ENCODE measurements at regions not wholly inside any gene's neighbourhood (a gene's known extent, or its start where the extent isn't known, plus 50 kb on each side); places are given as distances from the start of the nearest gene placed in this dataset.
"Not testable (repeated sequence)": the region's sequence is repeated elsewhere in the genome, so short reads cannot be mapped to it uniquely, and the experiment has no call there.

DNA sequence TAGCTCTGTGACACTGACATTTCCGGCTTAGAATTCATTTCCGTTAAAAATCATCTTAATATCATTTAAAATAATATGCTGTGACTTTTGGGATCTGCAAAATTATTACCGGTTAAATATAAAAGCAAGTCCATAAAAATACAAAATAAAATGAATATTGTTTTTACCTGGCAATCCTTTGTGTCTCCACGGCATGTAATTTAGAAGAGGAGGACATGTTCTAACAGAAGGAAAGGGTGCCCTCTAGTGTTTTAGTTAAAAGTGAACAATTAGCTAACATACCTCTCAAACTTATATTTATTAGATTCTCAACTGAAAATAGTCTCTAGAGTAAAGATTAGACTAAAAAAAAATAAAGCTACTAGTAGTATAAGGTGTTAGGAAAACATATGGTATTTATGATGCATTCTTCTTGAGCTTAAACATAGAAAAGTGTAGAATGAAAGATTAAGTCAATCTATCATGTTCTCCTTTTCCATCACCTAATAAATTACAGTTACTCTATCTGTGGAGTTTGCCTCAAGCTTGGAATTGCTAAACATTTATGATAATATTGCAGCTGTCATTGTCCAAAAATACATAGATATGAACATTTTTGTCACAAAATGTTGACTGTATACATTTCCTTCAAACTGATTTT is 676.7 kb upstream of the SPRY2 start:
- H3K4me3 ChIP-seq (ENCODE audit: low read depth, low read length) = no peak overlapping the region
- TF ChIP-seq, protein P1, sequence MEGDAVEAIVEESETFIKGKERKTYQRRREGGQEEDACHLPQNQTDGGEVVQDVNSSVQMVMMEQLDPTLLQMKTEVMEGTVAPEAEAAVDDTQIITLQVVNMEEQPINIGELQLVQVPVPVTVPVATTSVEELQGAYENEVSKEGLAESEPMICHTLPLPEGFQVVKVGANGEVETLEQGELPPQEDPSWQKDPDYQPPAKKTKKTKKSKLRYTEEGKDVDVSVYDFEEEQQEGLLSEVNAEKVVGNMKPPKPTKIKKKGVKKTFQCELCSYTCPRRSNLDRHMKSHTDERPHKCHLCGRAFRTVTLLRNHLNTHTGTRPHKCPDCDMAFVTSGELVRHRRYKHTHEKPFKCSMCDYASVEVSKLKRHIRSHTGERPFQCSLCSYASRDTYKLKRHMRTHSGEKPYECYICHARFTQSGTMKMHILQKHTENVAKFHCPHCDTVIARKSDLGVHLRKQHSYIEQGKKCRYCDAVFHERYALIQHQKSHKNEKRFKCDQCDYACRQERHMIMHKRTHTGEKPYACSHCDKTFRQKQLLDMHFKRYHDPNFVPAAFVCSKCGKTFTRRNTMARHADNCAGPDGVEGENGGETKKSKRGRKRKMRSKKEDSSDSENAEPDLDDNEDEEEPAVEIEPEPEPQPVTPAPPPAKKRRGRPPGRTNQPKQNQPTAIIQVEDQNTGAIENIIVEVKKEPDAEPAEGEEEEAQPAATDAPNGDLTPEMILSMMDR (IDR thresholded peaks at IDR 0.05; ENCODE audit: insufficient read depth, low read length, poor library complexity, severe bottlenecking) = peak; percentile 43
- peak; percentile 19 for DNase-seq (ENCODE audit: low read depth)
- H3K36me3 ChIP-seq (ENCODE audit: control insufficient read depth, insufficient read depth, low read length) = no peaks in the 10 kb centered on the region
- H3K27me3 ChIP-seq (ENCODE audit: control insufficient read depth, insufficient read depth, low read length) = no peaks in the 10 kb centered on the region

DNA sequence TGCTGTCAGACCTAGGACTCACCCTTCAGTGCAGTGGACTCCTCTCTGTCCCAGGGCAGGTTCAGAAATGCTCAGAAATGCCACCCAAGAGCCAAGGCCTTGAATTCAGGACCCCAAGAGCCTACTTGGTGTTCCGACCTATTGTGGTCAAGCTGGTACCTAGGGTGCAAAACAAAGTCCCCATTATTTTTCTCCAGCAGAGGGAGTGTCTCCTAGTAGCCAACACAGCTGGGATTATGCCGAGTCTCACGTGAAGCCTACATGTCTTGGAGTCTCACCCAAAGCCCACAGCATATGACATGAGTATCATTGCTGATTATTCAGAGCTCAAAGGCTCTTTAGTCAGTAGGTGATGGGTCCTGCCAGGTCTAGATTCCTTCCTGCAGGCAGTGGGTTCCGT is 671.1 kb upstream of the SPRY2 start:
- Histone ChIP-seq H3K36me3 (ENCODE audit: control insufficient read depth, insufficient read depth, low read length) (no peaks in the 10 kb centered on the region), H3K27me3 (ENCODE audit: control insufficient read depth, insufficient read depth, low read length) (no peaks in the 10 kb centered on the region), H3K4me3 (ENCODE audit: low read depth, low read length) (no peak overlapping the region)
- TF ChIP-seq, protein P1 (IDR thresholded peaks at IDR 0.05; ENCODE audit: insufficient read depth, low read length, poor library complexity, severe bottlenecking) = no peak
- no peak for DNase-seq (ENCODE audit: low read depth)

GRCh38 chr13:81001828-81002385 is 661.0 kb upstream of the SPRY2 start:
- Histone ChIP-seq H3K4me3 (ENCODE audit: low read depth, low read length) (no peak overlapping the region), H3K36me3 (ENCODE audit: control insufficient read depth, insufficient read depth, low read length) (no peaks in the 10 kb centered on the region), H3K27me3 (ENCODE audit: control insufficient read depth, insufficient read depth, low read length) (no peaks in the 10 kb centered on the region)
- no peak for DNase-seq (ENCODE audit: low read depth)
- TF ChIP-seq, protein P1 (IDR thresholded peaks at IDR 0.05; ENCODE audit: insufficient read depth, low read length, poor library complexity, severe bottlenecking) = no peak

GRCh38 chr13:80998603-80999002 is 657.7 kb upstream of the SPRY2 start:
- not testable (repeated sequence) for H3K4me3 ChIP-seq (ENCODE audit: low read depth, low read length); H3K36me3 ChIP-seq (ENCODE audit: control insufficient read depth, insufficient read depth, low read length); H3K27me3 ChIP-seq (ENCODE audit: control insufficient read depth, insufficient read depth, low read length); DNase-seq (ENCODE audit: low read depth)

GRCh38 chr13:80989747-80990146 is 648.8 kb upstream of the SPRY2 start:
- H3K36me3 ChIP-seq (ENCODE audit: control insufficient read depth, insufficient read depth, low read length) = no peaks in the 10 kb centered on the region
- no peak overlapping the region for H3K4me3 ChIP-seq (ENCODE audit: low read depth, low read length)
- TF ChIP-seq, protein P1 (IDR thresholded peaks at IDR 0.05; ENCODE audit: insufficient read depth, low read length, poor library complexity, severe bottlenecking) = no peak
- H3K27me3 ChIP-seq (ENCODE audit: control insufficient read depth, insufficient read depth, low read length) = no peaks in the 10 kb centered on the region
- no peak for DNase-seq (ENCODE audit: low read depth)

- TF ChIP-seq, protein P1 (IDR thresholded peaks at IDR 0.05; ENCODE audit: insufficient read depth, low read length, poor library complexity, severe bottlenecking) = no peak
- H3K36me3 ChIP-seq (ENCODE audit: control insufficient read depth, insufficient read depth, low read length) = no peaks in the 10 kb centered on the region
- no peak for DNase-seq (ENCODE audit: low read depth)
- H3K27me3 ChIP-seq (ENCODE audit: control insufficient read depth, insufficient read depth, low read length) = no peaks in the 10 kb centered on the region
- H3K4me3 ChIP-seq (ENCODE audit: low read depth, low read length) = no peak overlapping the region
Observed at GRCh38 chr13:80989241-80989640, 648.3 kb upstream of the SPRY2 start.
